GM18517 (cell line): ENCODE measurements at regions not wholly inside any gene's neighbourhood (a gene's known extent, or its start where the extent isn't known, plus 50 kb on each side); places are given as distances from the start of the nearest gene placed in this dataset.
"Not testable (repeated sequence)": the region's sequence is repeated elsewhere in the genome, so short reads cannot be mapped to it uniquely, and the experiment has no call there.

Experiments
- ATAC-seq: cut with Tn5 transposase; IDR thresholded peaks from one replicate; pipeline ENCODE4 v1.9.1; 2021; ENCODE audit warnings: mild to moderate bottlenecking, moderate library complexity; ENCODE audit not compliant: unreplicated experiment

- ATAC-seq = no peak
Observed at GRCh38 chr2:161480123-161480522, 64.0 kb downstream of the TBR1 start.

DNA sequence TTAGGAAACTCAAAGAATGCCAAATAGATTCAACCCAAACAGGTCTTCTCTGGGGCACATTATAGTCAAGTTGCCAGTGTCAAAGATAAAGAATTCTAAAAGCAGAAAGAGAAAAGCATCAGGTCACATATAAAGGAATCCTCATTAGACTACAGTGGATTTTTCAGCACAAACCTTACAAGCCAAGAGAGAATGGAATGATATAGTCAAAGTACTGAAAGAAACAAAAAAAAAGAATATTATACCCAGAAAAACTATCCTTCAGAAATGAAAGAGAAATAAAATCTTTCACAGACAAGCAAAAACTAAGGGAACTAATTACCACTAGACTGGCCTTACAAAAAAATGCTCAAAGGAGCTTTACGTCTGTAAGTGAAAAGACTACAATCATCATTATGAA is 65.5 kb downstream of the TBR1 start:
- no peak for ATAC-seq

- no peak for ATAC-seq
Observed at GRCh38 chr2:161484061-161484460, 68.0 kb downstream of the TBR1 start.

DNA sequence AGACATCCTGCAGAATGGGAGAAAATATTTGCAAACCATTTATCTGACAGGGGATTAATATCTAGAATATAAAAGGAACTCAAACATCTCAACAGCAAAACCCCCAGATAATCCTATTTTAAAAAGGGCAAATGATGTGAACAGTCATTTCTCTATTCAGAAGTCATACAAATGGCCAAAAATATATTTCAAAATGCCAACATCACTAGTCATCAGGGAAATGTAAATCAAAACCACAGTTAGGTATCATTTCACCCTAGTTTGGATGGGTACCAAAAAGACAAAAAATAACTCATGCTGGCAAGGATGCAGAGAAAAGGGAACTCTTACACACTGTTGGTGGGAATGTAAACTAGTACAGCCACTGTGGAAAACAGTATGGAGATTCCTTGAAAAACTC is 70.0 kb downstream of the TBR1 start:
- no peak for ATAC-seq

- ATAC-seq = no peak
Observed at GRCh38 chr2:161488131-161488699, 72.1 kb downstream of the TBR1 start.

- ATAC-seq = no peak
Observed at GRCh38 chr2:161488879-161489278, 72.8 kb downstream of the TBR1 start.

DNA sequence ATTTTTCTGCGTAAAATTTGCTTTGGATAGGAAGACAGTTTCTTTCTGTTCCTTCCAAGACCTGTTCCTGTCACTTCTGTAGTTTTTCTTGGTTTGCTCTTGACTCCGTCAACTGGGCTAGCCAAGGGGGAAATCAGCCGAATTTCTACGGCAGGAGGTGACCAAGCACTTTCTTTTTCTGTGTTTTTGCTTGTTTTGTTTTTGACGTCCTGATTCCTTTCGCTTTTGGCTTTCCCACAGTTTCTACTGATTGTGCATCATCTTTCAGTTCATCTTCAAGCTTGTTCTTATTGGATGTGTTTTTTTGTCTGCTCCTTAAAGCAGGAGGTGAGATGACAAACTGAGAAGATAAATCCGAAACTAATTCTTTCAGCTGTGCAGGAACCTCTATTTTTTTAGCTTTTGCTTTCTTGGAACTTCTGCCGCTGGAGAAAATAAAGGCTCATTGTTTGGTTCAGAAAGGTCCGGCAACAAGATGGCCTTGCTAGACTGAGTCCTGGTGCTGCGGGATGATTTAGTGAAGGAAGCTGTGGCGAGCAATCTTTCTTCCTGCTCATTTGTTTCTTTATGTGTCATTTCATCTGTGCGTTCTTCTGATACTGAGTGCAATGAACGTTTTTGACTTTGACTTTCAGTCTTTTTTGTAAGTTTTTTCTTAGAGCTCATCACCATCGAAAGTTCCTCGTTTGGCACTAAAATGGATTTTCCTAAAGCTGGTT is 85.0 kb downstream of the TBR1 start:
- ATAC-seq = peak; percentile 62

DNA sequence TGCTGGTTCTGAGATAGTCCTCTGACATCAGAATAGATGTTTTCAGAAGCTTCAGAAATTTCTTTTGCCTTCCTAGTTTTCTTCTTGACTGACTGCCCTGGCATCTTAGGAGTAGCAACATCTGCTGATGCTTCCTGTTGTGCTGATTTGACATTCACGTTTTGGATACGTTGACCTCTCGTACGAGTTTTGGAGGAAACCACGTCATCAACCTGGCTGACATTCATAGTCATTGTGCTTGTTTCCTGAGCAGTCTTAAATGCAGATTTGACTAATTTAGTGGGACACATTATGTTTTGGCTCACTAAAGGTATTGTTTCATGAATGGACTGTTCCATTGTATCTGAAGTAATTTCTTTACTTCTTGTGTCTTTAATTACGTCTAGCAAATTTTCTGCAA is 86.2 kb downstream of the TBR1 start:
- not testable (repeated sequence) for ATAC-seq

DNA sequence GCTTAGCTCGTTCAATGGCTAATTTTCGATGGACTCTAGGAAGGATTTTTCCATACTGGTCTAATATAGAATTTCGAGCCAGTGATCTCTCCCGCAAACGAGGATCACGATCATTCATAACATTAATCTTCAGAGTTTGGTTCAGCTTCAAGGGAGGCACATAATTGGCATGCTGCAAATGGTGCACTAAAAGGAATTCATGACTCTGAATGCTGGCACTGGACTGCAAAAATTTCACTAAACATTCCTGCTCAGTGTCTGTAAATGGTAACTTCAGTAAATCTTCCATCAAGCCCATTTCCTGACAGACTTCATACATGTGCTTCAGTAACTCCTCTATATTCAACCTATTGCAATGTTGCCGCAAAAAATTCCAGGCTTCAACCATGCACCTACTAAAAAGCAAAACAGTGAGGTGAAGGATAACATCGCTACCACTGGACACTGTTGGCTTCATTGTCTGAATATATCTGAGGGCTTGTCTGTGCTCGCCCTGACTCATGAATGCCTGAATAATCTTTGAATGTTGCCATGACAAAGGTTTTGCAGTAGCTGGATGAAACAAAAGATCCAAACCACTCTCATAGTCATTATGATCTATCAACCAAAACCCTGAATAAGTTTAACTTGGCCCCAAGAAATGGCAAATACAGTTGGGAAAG is 88.7 kb downstream of the TBR1 start:
- ATAC-seq = not testable (repeated sequence)

GRCh38 chr2:161505466-161505865 is 89.4 kb downstream of the TBR1 start:
- ATAC-seq = not testable (repeated sequence)

- ATAC-seq = not testable (repeated sequence)
Observed at GRCh38 chr2:161513295-161514032, 97.4 kb downstream of the TBR1 start.

- no peak for ATAC-seq
Observed at GRCh38 chr2:161522796-161523195, 101.4 kb upstream of the SLC4A10 start.

GRCh38 chr2:161533218-161533617 is 91.0 kb upstream of the SLC4A10 start:
- no peak for ATAC-seq

DNA sequence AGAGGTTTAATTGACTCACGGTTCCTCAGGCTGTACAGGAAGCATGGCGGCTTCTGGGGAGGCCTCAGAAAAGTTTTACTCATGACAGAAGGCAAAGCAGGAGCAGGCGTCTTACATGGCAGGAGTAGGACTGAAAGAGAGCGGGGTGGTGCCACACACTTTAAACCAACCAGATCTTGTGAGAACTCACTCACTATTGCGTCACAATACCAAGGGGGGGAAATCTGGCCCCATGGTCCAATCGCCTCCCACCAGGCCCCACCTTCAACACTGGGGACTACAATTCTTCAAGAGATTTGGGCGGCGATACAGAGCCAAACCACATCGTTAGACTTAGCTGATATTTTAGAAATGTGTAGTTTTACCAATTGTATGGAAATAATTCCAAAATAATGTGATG is 77.6 kb upstream of the SLC4A10 start:
- no peak for ATAC-seq

GRCh38 chr2:161547130-161547529 is 77.1 kb upstream of the SLC4A10 start:
- ATAC-seq = no peak

- ATAC-seq = no peak
Observed at GRCh38 chr2:161552015-161552414, 72.2 kb upstream of the SLC4A10 start.

DNA sequence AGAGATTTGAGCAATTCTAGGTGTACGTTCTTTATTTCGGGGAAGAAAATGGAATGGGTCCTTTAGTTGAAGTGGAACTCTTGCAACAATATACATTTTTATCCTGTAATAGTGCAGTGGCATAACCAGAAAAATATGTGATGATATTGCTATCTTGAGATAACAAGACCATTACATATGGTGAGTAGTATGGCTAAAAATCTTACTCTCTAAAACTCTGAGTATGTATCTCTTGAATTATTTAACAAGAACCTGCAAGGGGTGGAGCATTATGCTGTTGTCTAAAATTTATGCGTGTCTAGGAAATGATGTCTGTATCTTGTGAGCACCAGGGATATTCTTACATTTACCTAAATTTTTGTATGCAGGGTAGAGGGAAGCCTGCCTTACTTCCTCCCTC is 68.4 kb upstream of the SLC4A10 start:
- ATAC-seq = no peak

- ATAC-seq = no peak
Observed at GRCh38 chr2:161556440-161556839, 67.8 kb upstream of the SLC4A10 start.

- ATAC-seq = no peak
Observed at GRCh38 chr2:161557538-161557937, 66.7 kb upstream of the SLC4A10 start.

DNA sequence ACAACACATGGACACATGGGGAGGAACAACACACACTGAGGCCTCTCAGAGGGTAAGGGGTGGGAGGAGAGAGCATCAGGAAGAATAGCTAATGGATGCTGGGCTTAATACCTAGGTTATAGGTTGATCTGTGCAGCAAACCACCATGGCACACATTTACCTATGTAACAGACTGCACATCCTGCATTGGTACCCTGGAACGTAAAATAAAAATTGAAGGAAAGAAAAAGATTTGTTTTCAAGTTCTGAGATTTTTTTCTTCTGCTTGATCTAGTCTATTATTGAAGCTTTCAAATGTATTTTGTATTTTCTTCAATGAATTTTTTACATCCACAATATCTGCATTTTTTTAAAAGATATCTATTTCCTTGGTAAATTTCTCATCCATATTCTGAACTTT is 59.3 kb upstream of the SLC4A10 start:
- ATAC-seq = no peak

DNA sequence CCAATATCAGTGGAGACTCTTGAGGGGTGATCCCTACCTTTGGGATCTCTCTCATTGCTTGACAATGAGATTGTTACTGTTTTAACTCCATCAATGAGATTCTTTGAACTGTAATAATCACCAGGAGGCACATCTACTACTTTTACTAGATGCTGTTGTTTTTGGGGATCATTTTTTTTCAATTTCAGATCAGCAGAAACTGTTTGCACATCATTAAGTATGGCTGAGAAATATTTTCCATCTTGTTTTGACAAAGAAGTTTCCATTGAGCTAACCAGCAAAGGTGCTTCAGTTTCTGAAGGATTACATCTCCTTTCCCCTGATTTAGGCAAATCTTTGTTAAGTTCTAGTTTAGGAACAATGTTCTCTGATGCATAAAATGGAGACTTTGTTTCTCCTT is 54.8 kb upstream of the SLC4A10 start:
- no peak for ATAC-seq
